ENCODE measurements at regions not wholly inside any gene's neighbourhood (a gene's known extent, or its start where the extent isn't known, plus 50 kb on each side); places are given as distances from the start of the nearest gene placed in this dataset.

DNA sequence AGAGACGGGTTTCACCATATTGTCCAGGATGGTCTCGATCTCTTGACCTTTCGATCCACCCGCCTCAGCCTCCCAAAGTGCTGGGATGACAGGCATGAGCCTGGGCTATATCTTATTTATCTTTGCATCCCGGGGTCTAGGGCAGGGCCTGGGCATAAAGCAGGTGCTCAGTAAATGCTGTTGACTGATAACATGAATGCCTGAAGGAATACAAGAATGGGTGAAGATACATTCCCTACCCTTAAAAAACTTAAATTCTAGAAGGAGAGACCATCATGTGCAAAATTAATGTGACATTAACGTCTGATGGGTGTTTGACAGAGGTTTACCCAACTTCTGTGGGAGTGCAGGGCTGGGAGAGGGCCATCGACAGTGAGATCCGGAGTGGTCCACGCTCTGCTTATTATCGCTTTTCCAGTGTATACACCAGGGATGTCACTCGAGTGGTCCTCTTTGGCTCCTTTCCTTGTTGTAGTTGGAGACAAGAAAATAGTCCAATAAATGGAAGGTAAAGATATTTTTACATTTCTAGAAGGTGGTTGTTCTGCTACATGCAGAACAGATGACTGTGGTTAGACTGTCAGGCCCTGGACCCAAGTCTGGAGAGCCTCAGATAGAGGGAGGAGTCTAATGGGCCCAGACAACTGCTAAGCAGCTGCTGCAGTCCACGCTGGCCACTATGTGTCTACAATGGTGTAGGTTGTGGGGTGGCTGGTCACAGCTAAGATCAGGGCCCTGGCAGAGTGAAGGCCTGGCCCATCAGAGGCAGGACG is 131.7 kb downstream of the MYCN start:
- TF ChIP-seq, protein P1, sequence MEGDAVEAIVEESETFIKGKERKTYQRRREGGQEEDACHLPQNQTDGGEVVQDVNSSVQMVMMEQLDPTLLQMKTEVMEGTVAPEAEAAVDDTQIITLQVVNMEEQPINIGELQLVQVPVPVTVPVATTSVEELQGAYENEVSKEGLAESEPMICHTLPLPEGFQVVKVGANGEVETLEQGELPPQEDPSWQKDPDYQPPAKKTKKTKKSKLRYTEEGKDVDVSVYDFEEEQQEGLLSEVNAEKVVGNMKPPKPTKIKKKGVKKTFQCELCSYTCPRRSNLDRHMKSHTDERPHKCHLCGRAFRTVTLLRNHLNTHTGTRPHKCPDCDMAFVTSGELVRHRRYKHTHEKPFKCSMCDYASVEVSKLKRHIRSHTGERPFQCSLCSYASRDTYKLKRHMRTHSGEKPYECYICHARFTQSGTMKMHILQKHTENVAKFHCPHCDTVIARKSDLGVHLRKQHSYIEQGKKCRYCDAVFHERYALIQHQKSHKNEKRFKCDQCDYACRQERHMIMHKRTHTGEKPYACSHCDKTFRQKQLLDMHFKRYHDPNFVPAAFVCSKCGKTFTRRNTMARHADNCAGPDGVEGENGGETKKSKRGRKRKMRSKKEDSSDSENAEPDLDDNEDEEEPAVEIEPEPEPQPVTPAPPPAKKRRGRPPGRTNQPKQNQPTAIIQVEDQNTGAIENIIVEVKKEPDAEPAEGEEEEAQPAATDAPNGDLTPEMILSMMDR (IDR thresholded peaks at IDR 0.05), result no peak
- TF ChIP-seq POLR2A (IDR thresholded peaks at IDR 0.05), result no peak
